Pancreas (tissue), 10 donors: ENCODE measurements at regions not wholly inside any gene's neighbourhood (a gene's known extent, or its start where the extent isn't known, plus 50 kb on each side); places are given as distances from the start of the nearest gene placed in this dataset.
"Not testable (repeated sequence)": the region's sequence is repeated elsewhere in the genome, so short reads cannot be mapped to it uniquely, and the experiment has no call there.

Experiments used
- ATAC-seq, 4 donors: fragments of 200-7000 bp; cut with Tn5 transposase; one replicate each; pipeline versions ENCODE4 v1.8.0 to v1.9.1; 2020; ENCODE audit warnings: mild to moderate bottlenecking in 4 of 4, moderate library complexity in 4 of 4
- DNase-seq, 6 donors: peaks; one replicate each; pipeline ENCODE4 v3.0.0-alpha.2; 2020
- FAIRE-seq: peaks from 2 replicates; lab custom pipeline; 2012; peaks lifted over from hg19 to GRCh38; lab: Jason Lieb, UNC
- H3K27ac ChIP-seq, 4 donors: fragments of 200-600 bp; sonication (generic); 1 replicate in 3 of 4; 2 replicates in 1 of 4; pipeline versions ENCODE4 v1.5.0 to v1.8.0; 2020
- H3K27me3 ChIP-seq, 4 donors: fragments of 200-600 bp; one replicate each; pipeline ENCODE4 v1.8.0; 2021
- H3K36me3 ChIP-seq, 3 donors: fragments of 200-600 bp; sonication (generic) in 1 of 3; one replicate each; pipeline versions ENCODE4 v1.5.0 to v1.8.0; 2020 to 2021
- H3K4me1 ChIP-seq, 3 donors: fragments of 200-600 bp; one replicate each; pipeline ENCODE4 v1.8.0; 2021
- H3K4me3 ChIP-seq, 4 donors: fragments of 200-600 bp; sonication (generic) in 2 of 4; one replicate each; pipeline versions ENCODE4 v1.5.0 to v1.8.0; 2020 to 2021
- H3K9me3 ChIP-seq, 4 donors: fragments of 200-600 bp; one replicate each; pipeline ENCODE4 v1.8.0; 2021
- WGBS, 2 donors: extraction: QIAGEN DNeasy Blood & Tissue Kit; methylation state at CpG; one replicate each; pipeline ENCODE4 v1.1.7; 2013; 5-methylcytosine and 5-hydroxymethylcytosine counted together
- intact Hi-C, 3 donors: fragments of 100-400 bp; cut with DNase I; formaldehyde crosslinking; loops; one replicate each; pipeline versions ENCODE4 v1.11.1 to v1.14.2; 2022
- TF ChIP-seq, protein P1 (sequence below), 4 donors: fragments of 200-600 bp; sonication (generic) in 3 of 4; IDR thresholded peaks; one replicate each; pipeline versions ENCODE4 v1.5.0 to v1.8.0; 2021; ENCODE audit warnings: antibody characterized with exemption in 4 of 4
- donor health status: healthy with polysubstance abuse.
- donor health status: DM: no; HTN: no; CAD: no; lungs with moderate emphysema.
- donor health status: DM: no; HTN: no; CAD: no.
- donor health status: control.
- donor health status: control.
- donor health status: Bipolar disorder and iron deficiency.
- donor health status: DM: yes; HTN: yes; CAD: no.
- donor health status: DM: no; HTN: no; CAD: no.
- donor health status: DM: no; HTN: no; CAD: no.
- donor health status: DM: yes; HTN: yes; CAD: no.

DNA sequence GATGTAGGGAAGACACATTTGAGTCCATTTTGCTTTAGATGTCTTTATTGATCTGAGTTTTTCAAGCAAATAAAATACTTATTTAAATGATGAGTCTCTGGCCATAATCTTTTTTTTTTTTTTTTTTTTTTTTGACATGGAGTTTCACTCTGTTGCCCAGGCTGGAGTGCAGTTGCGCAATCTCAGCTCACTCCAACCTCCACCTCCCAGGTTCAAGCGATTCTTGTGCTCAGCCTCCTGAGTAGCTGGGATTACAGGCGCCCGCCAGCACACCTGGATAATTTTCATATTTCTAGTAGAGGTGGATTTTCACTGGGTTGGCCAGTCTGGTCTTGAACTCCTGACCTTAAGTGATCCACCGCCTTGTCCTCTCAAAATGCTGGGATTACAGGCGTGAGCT lies 194.5 kb upstream of the MAD2L1 start:
- FAIRE-seq (no peak), DNase-seq (no peak)
- 93 to 95% methylated on average over 6 of the region's 6 CpGs for WGBS, 2 donors

DNA sequence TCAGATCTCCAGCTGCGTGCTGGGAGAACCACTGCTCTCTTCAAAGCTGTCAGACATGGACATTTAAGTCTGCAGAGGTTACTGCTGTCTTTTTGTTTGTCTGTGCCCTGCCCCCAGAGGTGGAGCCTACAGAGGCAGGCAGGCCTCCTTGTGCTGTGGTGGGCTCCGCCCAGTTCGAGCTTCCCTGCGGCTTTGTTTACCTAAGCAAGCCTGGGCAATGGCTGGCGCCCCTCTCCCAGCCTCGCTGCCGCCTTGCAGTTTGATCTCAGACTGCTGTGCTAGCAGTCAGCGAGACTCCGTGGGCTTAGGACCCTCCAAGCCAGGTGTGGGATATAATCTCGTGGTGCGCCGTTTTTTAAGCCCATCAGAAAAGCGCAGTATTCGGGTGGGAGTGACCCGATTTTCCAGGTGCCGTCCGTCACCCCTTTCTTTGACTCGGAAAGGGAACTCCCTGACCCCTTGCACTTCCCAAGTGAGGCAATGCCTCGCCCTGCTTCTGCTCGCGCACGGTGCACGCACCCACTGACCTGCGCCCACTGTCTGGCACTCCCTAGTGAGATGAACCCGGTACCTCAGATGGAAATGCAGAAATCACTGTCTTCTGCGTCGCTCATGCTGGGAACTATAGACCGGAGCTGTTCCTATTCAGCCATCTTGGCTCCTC lies 189.6 kb upstream of the MAD2L1 start:
- H3K27ac ChIP-seq, DNase-seq, H3K4me1 ChIP-seq, intact Hi-C loops, ATAC-seq, FAIRE-seq, H3K9me3 ChIP-seq, H3K36me3 ChIP-seq, H3K27me3 ChIP-seq, H3K4me3 ChIP-seq: not testable (repeated sequence)
- WGBS, 2 donors = 60 to 73% methylated on average over 23 to 27 of the region's 28 CpGs

More for the DNA sequence above, 194.5 kb upstream of the MAD2L1 start:
- Histone ChIP-seq H3K9me3 (no peaks in the 10 kb centered on the region), H3K27ac (no peak overlapping the region), H3K27me3 (no peaks in the 10 kb centered on the region), H3K4me3 (no peak overlapping the region), H3K36me3 (no peaks in the 10 kb centered on the region), H3K4me1 (no peaks in the 10 kb centered on the region)
- no peak for ATAC-seq
- TF ChIP-seq, protein P1, sequence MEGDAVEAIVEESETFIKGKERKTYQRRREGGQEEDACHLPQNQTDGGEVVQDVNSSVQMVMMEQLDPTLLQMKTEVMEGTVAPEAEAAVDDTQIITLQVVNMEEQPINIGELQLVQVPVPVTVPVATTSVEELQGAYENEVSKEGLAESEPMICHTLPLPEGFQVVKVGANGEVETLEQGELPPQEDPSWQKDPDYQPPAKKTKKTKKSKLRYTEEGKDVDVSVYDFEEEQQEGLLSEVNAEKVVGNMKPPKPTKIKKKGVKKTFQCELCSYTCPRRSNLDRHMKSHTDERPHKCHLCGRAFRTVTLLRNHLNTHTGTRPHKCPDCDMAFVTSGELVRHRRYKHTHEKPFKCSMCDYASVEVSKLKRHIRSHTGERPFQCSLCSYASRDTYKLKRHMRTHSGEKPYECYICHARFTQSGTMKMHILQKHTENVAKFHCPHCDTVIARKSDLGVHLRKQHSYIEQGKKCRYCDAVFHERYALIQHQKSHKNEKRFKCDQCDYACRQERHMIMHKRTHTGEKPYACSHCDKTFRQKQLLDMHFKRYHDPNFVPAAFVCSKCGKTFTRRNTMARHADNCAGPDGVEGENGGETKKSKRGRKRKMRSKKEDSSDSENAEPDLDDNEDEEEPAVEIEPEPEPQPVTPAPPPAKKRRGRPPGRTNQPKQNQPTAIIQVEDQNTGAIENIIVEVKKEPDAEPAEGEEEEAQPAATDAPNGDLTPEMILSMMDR (IDR thresholded peaks at IDR 0.05) = no peak
- intact Hi-C loops = no loop called here

DNA sequence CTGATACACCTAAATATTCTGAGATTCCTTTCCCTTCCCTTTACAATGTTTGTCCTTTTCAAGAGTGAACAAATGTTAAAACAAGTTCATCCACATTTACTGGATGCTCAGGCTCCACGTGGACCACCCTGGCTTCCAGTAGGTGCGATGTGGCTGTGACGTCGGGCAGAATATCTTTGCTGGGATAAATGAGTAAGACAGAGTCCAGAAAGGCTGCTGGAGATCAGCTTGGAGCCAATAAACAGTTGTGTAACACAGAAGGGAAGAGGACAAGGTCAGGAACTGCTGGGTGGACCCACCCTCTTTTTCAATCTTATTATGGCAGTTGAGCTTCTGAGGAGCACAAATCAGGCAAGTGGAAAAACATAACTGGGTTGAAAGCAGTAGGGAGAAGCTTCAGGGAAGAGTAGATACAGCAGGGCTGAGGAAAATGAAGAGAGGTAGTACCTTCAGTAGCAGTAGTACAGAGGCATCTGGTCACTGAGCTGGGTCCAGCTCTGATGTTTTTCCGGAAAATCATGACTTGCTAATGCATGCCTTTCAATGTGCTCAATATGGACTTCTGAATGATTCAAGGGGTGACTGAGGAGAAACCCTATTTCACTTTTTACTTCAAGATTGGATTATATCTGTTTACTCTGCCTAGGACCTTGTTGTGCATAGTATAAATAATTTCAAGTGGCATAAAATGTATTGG lies 171.8 kb upstream of the MAD2L1 start:
- no peak overlapping the region for H3K27ac ChIP-seq
- H3K27me3 ChIP-seq = no peaks in the 10 kb centered on the region
- ATAC-seq (peak in 1 of 4 donors; percentile 25), DNase-seq (no peak), FAIRE-seq (no peak)
- no peaks in the 10 kb centered on the region for H3K36me3 ChIP-seq
- intact Hi-C loops = no loop called here
- 66 to 68% methylated on average over 5 of the region's 5 CpGs for WGBS, 2 donors
- no peak overlapping the region for H3K4me3 ChIP-seq
- no peaks in the 10 kb centered on the region for H3K9me3 ChIP-seq
- no peaks in the 10 kb centered on the region for H3K4me1 ChIP-seq
- TF ChIP-seq, protein P1 (IDR thresholded peaks at IDR 0.05) = no peak

DNA sequence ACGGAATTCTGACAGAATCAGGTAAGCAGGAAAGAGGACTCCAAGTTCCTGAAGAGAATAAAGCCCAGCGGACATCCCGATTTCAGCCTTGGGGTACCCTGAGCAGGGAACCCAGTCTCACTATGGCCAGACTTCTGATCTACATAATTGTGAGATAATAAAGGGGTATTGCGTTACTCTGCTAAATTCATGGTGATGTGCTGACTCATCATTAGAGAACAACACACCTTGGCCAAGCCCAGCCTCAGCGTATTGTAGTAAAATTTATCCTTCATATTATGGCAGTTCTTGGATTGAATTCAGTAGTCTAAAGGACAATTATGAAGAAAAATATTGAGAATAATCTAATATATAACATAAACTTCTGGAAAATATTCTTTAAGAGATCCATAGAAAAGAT lies 170.2 kb upstream of the MAD2L1 start:
- no peak for DNase-seq
- no peaks in the 10 kb centered on the region for H3K27me3 ChIP-seq
- no peak overlapping the region for H3K4me3 ChIP-seq
- no peak for ATAC-seq
- H3K4me1 ChIP-seq = no peaks in the 10 kb centered on the region
- 90% methylated on average over 5 of the region's 5 CpGs for WGBS, 2 donors
- no peak for FAIRE-seq
- intact Hi-C loops = no loop called here
- no peaks in the 10 kb centered on the region for H3K36me3 ChIP-seq
- TF ChIP-seq, protein P1 (IDR thresholded peaks at IDR 0.05) = no peak
- no peak overlapping the region for H3K27ac ChIP-seq
- H3K9me3 ChIP-seq = no peaks in the 10 kb centered on the region

DNA sequence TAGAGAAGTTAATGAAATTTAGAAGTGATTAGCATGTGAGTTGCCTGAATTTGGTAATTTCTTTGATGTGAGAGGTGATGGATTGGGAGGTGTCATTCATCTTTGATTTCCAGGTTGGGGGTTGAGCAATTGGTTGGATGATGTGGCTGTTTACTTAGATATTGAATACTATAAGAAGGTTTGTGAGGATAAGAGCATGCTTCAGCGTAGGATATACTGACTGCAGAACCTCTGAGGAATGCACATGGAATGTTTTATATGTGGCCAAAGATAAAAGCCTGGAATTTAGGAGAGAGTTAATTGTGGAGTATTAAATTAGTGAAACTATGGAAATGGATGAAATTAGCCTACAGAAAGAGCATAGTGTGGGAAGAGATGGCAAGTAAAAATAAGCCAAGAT lies 165.4 kb upstream of the MAD2L1 start:
- Histone ChIP-seq H3K4me3 (no peak overlapping the region), H3K9me3 (no peaks in the 10 kb centered on the region), H3K36me3 (no peaks in the 10 kb centered on the region), H3K4me1 (peaks cover 0 to 3% (median 0%) of the 10 kb centered on the region in 3 donors), H3K27me3 (no peaks in the 10 kb centered on the region), H3K27ac (no peak overlapping the region)
- intact Hi-C loops = no loop called here
- no peak for DNase-seq
- no peak for FAIRE-seq
- TF ChIP-seq, protein P1 (IDR thresholded peaks at IDR 0.05) = no peak
- no peak for ATAC-seq
- 0% methylated on average over 1 of the region's 1 CpG for WGBS, 2 donors
